ENCODE measurements at regions not wholly inside any gene's neighbourhood (a gene's known extent, or its start where the extent isn't known, plus 50 kb on each side); places are given as distances from the start of the nearest gene placed in this dataset.
"Not testable (repeated sequence)": the region's sequence is repeated elsewhere in the genome, so short reads cannot be mapped to it uniquely, and the experiment has no call there.

DNA sequence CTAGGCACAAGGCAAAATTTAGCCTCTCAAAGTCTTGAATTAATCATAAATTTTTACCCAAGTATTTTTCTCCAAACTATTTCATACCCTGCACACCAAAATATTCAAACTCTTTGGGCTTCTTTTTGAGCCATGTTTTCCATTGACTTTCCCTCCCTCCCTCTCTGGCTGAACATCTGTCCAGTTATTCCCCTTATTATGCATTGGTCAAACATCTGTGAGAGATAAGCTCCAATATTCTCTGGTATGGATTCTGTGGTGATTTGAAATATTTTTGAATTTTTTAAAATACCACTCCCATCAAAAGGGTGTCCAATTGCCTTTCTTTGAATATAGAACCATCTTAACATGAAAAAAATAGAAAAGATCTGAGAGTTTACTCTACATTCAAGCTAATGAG, 244.2 kb downstream of the RFPL4B start:
- no peak for DNase-seq

DNA sequence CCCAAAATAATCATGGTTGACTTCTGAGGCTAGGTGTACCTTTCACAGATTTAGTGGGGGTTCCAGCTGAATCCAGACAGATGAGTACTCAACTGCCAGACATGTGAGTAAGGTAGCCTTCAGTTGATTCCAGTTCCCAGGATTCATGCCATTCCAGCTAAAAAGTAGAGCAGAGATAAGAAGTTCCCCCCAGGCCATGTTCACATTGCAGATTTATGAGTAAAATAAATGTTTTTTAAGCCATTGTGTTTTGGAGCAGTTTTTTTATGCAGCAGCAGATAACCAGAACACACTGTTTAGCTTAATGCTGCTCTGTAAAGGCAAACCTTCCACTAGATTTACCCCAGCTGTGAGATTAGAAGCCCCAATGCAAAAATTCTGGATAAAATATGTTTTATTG, 245.0 kb downstream of the RFPL4B start:
- DNase-seq = no peak

DNA sequence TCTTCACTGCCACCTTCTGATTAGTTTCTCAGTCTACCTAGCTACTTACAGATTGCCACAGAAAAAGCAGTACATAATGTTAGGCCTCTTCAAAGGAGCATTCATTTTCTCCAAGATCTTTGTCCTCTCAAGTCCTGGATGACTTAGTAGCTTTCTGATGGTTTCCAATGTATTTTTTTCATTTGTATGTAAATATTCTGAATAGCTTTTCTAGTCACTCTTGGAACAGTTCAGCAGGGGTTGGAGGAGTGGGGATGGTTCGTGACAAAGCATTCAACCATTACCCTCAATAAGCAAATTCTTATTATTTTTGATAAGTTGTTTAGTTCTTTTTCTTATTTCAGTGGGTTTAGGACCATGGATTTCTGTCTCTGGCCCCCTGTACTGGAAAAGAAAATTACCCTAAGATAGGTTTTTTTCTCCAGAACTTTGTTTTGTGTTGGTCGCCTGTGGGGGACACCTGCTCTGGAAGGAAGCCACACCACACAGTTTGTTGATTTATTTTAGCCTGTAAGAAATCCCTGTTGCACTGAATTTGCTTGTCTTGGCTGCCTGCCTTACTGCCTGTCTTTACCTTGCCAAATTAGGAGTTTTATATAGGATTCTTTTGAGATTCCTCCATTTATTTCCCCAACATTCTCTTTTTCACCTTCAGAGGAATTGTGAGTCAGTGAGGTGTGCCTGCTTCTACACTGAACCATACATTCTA, 247.9 kb downstream of the RFPL4B start:
- DNase-seq = no peak

DNA sequence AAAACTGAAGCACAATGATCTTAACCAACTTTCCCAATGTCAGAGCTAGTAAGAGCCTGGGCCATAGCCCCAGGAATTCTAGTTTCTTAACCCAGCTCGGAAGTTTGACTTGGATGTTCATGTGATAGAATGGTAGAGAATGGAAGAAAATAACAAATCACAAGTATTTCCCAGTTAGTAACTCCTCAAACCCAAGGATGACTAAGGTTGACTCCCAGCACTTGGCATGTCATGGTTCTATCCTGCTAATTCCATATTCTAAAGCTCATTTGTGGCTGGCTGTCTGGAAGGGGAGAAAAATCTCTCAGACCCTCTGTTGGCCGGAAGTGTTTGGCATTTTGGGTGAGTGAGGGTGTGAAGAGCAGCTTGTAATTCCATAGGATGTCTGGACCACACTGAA, 248.7 kb downstream of the RFPL4B start:
- DNase-seq = no peak

DNA sequence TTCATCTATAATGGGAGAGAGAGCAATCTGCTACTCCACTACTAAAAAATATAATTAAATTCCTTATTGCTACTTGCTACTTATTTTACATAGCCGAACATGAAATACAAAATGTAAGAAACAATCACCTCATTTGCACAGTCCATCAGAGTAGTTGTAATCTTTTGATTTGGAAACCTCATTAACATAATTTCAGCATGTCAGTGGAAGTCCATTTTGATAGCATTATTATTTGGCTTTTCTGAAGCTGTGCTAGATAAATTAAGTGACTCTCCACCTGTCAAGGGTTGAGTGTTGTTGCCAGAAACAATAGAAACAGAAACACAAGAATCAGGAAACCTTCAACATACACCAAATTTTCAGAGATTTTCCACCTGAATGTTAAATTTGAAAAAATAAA, 250.0 kb downstream of the RFPL4B start:
- no peak for DNase-seq

DNA sequence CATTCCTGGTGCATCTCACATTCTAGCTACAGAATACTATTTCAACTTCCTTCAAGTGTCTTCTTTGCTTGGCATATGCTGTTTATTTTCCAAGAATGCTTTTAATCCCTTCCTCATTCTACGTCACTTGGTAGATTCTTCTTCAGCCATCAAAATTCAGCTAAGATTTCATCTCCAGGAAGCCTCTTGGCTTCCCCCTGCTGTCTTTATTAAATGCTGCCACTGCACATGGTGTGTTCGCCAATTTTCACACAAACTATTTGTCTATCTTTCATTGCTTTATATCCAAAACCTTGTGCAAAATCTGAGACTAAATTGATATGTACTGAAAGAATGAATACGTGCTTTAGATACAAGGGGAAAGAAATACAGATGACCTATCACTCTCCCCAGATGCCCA, 253.0 kb downstream of the RFPL4B start:
- no peak for DNase-seq

DNA sequence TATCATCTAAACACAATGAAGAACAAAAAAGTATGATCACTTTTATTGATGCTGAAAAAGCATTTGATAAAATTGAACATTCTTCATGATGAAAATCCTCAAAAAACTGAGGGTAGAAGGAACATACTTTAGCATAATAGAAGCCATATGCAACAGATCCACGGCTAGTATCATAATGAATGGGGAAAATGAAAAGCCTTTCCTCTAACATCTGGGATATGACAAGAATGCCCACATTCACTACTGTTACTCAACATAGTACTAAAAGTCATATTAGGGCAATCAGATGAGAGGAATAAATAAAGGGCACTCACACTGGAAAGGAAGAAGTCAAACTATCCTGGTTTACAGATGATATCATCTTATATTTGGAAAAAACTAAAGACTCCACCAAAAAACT, 256.6 kb downstream of the RFPL4B start:
- no peak for DNase-seq

DNA sequence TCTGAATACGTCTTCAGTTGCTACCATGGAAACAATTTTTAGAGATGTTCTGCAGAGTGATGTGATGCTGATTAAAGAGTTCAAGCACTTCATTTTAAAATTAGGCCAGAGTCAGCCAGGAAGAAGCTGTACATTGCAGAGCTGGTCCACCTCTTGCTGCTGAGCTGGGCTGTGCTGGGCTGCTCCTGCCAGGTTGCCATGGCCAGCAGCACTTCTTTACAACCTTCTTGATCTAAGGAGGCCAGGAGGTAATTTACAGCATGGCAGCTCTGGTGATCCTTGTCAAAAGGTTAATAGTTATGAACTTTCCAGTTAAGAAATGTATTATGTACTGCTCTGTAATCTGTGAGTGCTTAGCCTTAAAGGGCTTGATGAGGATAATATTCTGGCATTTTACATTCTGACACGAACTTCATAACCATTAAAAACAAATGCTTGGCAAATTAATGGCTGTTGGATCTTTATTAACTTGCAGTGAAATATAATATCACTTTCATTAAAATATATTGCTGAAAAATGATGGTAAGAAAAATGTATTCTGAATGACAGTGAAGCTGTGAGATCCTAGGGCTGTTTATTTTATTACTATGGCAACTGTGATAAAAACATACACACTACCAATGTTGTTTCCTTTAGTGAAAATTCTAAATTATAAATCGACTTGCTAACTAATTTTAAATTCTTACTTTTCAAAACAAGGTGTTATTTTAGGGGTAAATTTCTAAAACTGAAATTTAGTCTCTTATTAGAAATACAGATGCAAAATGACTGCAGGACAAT, 259.7 kb downstream of the RFPL4B start:
- no peak for DNase-seq

DNA sequence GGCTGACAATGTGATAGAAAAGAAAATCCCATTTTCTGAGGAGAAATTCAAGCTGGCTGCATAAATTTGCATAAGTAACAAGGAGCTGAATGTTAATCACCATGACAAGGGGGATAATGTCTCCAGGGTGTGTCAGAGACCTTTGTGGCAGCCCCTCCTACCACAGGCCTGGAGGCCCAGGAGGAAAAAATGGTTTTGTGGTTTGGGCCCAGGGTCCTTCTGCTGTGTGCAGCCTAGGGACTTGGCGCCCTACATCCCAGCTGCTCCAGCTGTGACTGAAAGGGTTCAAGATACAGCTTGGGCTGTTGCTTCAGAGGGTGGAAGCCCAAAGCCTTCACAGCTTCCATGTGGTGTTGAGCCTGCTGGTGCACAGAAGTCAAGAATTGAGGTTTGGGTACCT, 261.8 kb downstream of the RFPL4B start:
- DNase-seq = not testable (repeated sequence)

DNA sequence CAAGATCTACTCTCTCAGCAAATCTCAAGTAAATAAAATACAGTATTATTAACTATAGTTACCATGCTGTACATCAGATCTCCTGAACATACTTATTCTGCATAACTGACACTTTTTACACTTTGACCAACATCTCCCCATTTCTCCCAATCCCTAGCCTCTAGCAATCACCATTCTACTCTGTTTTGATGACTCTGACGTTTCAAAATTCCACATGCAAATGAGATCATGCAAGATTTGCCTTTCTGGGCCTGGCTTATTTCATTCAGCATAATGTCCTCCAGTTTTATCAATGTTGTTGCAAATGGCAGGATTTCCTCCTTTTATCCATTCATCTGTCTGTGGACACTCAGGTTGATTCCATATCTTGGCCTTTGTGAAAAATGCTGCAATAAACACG, 266.3 kb downstream of the RFPL4B start:
- no peak for DNase-seq

DNA sequence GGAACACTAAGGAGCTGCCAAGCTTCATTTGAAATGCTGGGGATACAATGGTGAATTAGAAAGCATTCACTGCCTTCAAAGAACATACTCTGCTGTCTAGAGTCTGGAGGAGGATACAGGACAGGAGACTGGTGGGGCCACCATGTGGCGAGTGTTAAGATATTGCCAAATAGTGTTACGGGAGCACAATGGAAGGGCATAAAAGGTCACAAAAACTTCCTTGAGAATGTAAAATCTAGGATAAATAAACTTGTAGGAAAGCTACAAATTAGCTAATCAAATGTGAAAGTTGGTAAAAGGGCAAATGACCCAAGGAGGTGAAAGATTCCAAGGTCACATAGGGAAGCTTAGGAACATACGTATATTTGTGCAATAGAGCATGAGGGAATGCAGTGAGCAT, 271.7 kb downstream of the RFPL4B start:
- no peak for DNase-seq

DNA sequence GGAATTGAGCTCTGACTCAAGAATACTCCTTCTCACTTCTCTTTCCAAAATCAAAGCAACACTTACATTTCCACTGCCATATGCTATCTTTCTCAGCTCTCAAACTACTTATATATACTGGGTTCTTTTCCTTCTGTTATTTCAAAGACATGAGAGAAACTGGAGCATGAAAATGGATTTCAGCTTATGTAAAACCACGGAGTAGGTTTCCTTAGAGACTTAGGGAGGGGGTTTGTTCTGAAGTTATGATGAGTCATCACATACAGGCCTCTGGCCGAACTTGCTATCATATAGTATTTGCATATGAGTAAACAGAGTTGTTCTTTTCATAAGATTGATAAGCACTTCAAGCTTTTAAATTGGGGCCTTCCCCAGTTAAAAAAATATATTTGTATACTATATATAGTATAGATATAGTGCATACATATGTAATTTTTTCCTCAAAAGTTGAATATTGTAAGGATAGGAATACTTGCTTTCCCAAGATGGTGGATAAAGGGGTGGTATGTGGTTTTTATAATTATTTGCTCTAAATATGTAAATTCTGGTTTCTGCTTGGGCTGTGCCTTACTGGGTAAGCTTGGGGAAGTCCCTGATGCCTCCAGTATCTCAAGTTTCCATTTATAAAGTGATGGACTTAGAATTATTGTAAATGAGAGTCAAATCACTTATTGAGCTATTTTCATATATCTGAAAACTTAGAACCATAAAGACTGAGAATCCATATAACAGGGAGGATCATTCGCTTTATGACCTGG, 273.9 kb downstream of the RFPL4B start:
- no peak for DNase-seq

DNA sequence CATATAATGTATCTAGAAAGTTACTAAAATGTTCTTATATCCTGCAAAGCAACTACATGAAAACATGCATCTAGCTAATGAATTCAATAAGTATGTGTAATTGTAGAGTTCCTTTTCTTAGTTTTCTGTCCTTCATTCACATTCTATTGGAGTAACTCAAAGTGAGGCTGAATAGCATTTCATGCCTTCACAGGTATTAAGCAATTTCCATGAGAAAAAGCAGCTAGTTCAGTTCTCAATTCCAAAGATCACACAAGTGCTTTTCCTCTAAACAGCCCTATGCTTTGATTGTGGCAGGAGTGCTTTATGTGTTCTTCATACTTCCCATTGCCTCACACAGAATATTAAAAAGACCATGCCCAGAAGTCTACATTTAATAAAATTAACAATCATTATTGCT, 274.9 kb downstream of the RFPL4B start:
- DNase-seq = no peak

DNA sequence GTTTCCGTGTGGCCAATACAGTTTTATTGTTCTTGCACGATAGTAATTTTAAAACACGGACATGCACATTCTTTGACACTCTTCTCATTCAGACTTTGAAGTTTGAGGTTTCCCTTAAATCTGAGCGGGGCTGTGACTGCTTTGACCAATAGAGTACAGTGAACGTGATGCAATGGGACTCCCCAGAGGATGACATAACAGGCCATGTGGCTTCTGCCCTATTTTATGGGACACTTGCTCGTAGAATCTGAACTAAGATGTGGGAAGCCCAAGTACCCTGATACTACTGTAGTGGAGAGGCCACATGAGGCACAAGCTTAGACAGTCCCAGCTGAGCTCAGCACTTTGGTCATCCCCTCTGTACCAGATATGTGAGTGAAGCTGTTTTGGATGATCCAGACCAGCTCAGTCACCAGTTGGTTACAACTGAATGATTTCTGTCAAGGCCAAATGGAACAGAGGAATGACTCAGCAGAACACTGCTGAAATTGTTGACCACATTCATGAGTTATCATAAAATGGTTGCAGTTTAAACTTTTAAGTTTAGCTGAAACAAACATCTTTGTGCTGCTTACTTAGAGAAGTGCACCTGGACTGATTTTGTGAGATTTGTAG, 279.4 kb downstream of the RFPL4B start:
- DNase-seq = no peak

DNA sequence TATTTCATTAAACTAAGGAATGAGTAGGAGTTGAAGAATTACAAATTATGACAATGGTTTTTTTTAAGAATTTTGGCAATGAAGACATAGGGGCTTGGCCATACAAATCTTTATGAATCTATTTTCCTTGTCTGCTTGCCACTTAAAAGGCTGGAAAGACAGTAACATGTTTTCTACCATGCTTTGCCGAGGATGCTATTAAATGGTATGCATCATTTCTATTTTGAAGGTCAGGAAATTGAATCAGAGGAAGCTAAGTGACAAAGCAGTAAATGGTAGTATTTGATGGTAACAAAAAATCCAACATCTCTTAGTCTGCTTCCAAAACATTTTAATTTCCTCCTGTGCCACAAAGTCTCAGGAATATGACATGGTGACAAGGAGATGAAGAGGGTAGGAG, 287.2 kb downstream of the RFPL4B start:
- no peak for DNase-seq

DNA sequence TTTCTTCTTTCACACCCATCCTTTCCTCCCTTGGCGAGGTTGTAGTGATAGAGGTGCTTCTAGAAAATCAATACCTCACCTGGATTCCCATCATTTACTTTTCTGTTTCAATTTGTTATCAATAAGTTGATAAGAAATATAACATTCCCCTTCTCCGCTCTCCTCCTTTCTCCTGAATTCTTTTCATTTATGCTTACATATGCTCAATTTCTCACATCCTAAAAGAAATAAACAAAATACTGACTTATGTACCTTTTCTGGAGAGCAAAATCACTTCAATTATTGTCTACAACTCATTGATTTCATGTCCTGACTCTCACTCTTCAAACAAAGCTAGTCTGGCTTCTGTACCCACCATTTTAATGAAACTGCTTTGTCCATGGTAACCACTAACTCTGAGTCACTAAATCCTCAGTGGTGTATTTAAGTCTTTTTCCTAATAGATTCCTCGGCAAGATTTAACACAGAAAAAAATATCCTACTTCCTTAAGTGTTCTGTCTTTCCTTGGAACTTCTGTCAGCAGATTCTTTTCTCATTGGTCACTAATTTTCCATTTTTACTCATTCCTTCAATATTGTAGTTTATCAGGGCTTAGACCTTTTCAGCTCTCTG, 289.6 kb downstream of the RFPL4B start:
- no peak for DNase-seq

DNA sequence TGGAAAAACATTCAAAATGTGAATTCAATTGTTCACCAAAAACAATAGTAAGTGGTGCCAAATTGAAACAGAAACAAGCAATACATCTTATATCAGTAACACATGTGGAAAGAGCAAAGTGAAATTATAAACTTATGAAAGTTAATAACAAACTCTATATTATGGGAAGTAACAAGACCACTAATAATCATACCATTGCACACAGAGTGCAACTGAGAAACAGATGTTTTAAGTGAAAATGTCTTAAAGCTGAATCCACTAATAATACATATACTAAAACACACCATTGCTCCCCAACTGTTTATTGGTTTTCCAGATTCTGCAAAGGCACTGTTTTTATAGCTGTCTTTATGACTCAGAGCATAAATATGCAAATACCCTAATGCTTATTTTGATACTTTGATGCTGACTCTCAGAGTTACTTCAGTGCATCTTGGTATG, 292.3 kb downstream of the RFPL4B start:
- no peak for DNase-seq

DNA sequence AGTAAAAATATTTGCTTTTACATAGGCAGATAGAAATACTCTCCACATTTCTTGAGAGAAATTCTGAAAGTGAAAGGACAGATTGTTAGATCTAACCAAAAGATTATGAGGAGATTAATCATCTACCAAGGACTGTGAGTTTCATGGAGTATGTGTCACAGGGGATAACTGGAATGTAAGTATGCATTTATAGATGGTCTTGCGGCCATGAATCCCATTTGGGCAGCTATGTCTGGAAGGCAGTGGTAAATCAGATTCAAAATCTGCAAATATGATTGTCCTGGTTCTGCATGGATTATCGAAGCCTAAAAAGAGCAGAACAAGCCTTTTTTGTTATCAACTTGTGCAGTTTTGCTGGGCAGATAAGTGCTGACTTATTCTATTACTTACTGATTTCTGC, 293.8 kb downstream of the RFPL4B start:
- no peak for DNase-seq

DNA sequence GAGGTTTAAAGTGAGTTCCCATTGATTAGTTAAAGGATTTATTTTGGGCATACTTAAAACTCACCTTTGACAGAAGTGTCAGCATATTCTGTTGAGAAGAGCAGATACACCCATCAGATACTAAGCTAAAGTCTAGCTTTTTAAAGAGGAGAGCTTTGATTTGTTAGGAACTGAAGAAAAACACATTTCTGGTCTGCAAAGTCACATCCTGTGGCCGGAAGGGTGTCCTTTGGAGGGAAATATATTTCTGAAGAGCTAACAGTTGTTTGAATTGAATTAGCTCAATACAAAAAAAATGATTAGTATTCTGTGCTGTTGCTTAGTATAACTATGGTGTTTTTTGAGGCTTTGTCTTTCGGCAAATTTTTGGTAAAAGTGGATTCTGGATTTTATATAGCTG, 302.7 kb downstream of the RFPL4B start:
- no peak for DNase-seq

DNA sequence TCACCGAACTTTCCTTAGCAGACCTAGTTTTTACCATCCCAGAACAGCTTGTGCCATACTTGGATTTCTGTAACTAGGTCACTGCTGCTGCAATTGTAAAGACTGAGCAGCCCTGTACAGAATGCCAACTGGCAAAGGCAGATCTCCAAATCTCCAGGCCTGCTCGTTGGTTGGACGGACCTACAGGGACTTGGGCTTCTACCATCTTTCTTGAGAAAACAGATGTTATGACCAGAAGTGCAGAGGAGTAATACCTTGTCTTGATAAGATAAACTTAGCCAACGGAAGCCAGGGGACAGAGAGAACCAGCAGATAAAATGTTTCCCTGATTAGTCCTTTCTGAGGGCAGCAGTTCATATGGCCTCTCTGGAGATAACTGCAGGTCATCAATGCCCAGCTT, 304.1 kb downstream of the RFPL4B start:
- no peak for DNase-seq

DNA sequence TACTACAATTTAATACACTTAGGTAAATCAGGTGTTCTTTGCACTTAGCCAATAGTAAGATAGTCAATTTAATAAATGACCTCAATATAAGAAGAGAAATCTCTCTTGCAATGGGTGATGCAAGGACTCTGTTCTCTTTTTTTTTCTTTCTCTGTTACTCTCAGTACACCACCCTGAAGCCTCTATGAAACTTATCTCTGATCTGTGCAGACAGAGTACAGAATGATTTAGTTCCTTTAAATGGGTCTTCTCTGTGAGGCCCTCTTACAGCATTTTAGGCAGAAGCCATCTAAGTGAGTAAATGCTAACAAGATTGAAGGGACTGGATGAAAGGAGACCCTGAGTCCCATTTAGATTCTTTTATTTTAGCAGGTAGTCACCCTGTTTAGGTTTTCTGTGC, 312.8 kb downstream of the RFPL4B start:
- DNase-seq = no peak

DNA sequence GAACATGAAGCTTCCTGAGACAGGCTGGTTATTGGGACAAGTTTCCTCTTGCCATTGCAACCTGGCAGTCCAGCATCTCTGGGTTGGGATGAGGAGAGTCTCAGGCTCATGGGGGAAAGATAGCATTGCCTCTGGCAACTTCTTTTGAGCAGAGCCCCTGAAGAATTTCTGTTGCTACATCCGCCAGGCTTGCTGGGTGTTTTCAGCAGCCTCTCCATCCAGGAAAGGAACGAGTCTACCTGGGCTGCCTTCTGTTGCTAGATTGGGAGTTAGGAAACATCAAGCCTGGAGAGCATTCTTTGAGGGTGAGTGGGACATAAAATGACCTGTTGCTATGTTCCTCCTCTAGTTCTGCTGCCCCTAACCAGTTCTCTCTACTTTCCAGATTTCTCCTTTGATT, 313.5 kb downstream of the RFPL4B start:
- DNase-seq = no peak

DNA sequence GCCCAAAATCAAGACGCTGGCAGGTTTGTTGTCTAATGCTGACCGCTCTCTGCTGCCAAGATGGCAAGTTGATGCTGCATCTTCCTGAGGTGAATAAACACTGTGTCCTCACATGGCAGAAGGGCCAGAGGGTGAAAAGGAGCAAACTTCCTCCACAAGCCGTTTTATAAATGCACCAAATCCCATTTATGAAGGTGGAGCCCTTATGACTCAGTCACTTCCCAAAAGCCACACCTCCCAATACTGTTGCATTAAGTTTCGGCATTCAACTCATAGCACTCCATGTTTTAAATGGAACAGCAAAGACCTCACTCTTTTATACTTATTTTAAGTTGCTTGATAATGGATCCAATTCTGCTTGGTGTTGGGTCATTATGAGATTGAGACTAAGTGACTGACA, 316.6 kb downstream of the RFPL4B start:
- DNase-seq = no peak

Measured in CD4-positive, alpha-beta T cell treated with Interleukin-4 for 4 hours (primary cell).